NB4 (cell line): ENCODE measurements at regions not wholly inside any gene's neighbourhood (a gene's known extent, or its start where the extent isn't known, plus 50 kb on each side); places are given as distances from the start of the nearest gene placed in this dataset.

Source experiments
- DNase-seq: peaks from one replicate; pipeline ENCODE4 v3.0.0; 2010; ENCODE audit warnings: low read depth
- H3K4me3 ChIP-seq: one replicate; pipeline ENCODE4 v1.5.1; 2011; ENCODE audit warnings: mild to moderate bottlenecking, low read depth, low read length, moderate library complexity
- CTCF ChIP-seq: IDR thresholded peaks from one replicate; pipeline ENCODE4 v1.5.1; 2012; ENCODE audit warnings: low read depth, low read length
- MAX ChIP-seq: IDR thresholded peaks from 2 replicates; pipeline ENCODE4 v1.6.1; 2011; ENCODE audit warnings: low read depth, low read length
- MYC ChIP-seq: IDR thresholded peaks from 2 replicates; pipeline ENCODE4 v1.6.1; 2011; ENCODE audit warnings: low read depth, low read length
- POLR2A ChIP-seq: IDR thresholded peaks from 2 replicates; pipeline ENCODE4 v1.6.1; 2011; ENCODE audit warnings: mild to moderate bottlenecking; ENCODE audit not compliant: insufficient read length; ENCODE audit errors: extremely low read depth

- TF ChIP-seq MAX (no peak), MYC (no peak), CTCF (no peak), POLR2A (no peak)
- no peak overlapping the region for H3K4me3 ChIP-seq
- no peak for DNase-seq
Measured at GRCh38 chr11:25838918-25839625, 492.9 kb upstream of the ANO3 start.

DNA sequence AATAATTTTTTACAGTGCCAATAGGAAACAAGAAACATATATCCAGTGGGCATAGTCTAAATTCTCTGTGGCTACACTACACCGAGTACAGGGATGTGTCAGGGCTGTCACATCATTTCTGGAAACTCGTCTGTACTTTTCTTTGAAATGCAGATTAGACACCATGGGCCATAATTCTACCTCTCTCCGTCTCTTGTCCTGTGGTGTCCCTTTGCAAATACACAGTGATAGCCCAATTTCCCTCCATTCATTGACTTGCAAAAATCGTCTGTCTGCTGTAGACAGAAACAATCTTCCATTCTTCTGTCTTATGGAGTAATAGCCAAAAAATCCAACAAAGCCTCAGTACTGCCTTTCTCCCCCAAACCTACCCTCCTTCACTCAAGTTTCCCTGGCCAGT, 487.1 kb upstream of the ANO3 start:
- no peak for DNase-seq
- H3K4me3 ChIP-seq, result no peak overlapping the region
- no peak for TF ChIP-seq CTCF
- no peak for TF ChIP-seq POLR2A
- no peak for TF ChIP-seq MYC
- TF ChIP-seq MAX, result no peak

GRCh38 chr11:25855916-25856315, 476.0 kb upstream of the ANO3 start:
- TF ChIP-seq CTCF (no peak), POLR2A (no peak), MYC (no peak), MAX (no peak)
- no peak overlapping the region for H3K4me3 ChIP-seq
- DNase-seq, result no peak

- no peak for DNase-seq
- TF ChIP-seq POLR2A, result no peak
- H3K4me3 ChIP-seq, result no peak overlapping the region
Measured at GRCh38 chr11:25859776-25860175, 472.2 kb upstream of the ANO3 start.

DNA sequence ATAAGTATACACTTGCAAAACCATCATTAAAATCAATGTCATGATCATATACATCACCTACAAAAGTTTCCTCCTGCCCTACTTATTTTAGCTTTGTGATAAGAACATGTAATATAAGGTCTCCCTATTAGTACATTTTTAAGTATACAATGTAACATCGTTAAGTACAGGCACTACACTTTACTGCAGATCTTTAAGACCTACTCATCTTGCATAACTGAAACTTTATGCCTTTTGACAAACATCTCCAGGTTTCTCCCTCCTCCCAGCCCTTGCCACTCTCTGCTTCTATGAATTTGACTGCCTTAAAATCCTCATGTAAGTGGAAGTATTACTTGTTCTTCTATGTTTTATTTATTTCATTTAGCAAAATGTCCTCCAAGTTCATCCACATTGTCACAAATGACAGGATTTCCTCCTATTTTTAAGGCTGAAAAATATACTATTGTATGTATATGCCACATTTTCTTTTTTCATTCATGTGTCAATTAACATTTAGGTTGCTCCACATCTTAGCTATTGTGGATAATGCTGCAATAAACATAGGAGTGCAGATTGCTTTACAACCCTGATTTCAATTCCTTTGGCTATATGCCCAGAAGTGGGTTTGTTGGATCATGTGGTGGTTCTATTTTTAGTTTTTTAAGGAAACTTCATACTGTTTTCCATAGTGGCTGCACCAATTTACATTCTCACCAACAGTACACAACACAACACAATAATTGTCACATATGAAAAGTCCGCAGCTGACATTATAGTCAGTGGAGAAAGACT, 471.1 kb upstream of the ANO3 start:
- H3K4me3 ChIP-seq, result no peak overlapping the region
- no peak for DNase-seq
- TF ChIP-seq MYC (no peak), POLR2A (no peak), MAX (no peak), CTCF (no peak)

DNA sequence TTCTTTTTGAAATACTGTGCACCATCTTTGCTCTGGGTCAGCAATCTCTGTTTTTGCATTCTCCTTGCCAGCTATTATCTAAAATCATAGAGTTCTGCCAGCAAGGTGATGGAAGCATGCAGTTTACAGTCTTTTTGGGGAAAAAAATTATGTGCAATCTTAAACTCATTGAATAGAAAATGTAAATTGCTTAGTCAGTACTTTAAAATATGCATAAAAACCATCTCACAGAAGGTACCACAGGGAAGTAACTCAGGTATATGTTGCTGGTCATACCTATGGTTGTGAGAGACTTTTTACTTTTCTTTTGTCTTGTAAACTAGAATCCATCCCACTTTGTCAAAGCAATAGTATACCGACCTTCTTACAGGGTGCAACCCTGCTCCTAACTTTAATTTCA, 469.8 kb upstream of the ANO3 start:
- no peak for DNase-seq
- TF ChIP-seq CTCF, result no peak
- TF ChIP-seq MAX, result no peak
- TF ChIP-seq POLR2A, result no peak
- TF ChIP-seq MYC, result no peak
- no peak overlapping the region for H3K4me3 ChIP-seq
